K562 (cell line): ENCODE measurements at regions not wholly inside any gene's neighbourhood (a gene's known extent, or its start where the extent isn't known, plus 50 kb on each side); places are given as distances from the start of the nearest gene placed in this dataset.

Experiments used
- CHD4 ChIP-seq: fragments of 200-600 bp; sonication (generic); IDR thresholded peaks from 3 replicates; pipeline ENCODE4 v1.6.1; 2012; ENCODE audit warnings: low read depth, mild to moderate bottlenecking, mixed read lengths, low read length, inconsistent platforms; ENCODE audit not compliant: insufficient read depth, insufficient replicate concordance, poor library complexity, severe bottlenecking
- CLOCK ChIP-seq: fragments of 250-450 bp; sonication (Bioruptor Pico); IDR thresholded peaks from 2 replicates; pipeline ENCODE4 v1.4.0; 2020; ENCODE audit warnings: mild to moderate bottlenecking, moderate library complexity, borderline replicate concordance
- EWSR1 ChIP-seq: fragments of 450-650 bp; IDR thresholded peaks from 2 replicates; pipeline ENCODE4 v1.6.1; 2018; ENCODE audit warnings: borderline replicate concordance, mild to moderate bottlenecking, low read depth, moderate library complexity; ENCODE audit not compliant: partially characterized antibody
- HMG20A ChIP-seq: fragments of 450-650 bp; formaldehyde crosslinking; conservative IDR thresholded peaks from 2 replicates; pipeline ENCODE4 v1.4.0; 2020; ENCODE audit warnings: mild to moderate bottlenecking, mixed read lengths
- MAFF ChIP-seq: IDR thresholded peaks from 2 replicates; pipeline ENCODE4 v1.6.1; 2012; ENCODE audit warnings: low read length, improper control_type of control experiment
- PRMT5 ChIP-seq: sonication (generic); formaldehyde crosslinking; IDR thresholded peaks from 2 replicates; pipeline ENCODE4 v1.5.0; 2020; ENCODE audit warnings: missing genetic modification reagents
- PTBP1 ChIP-seq: fragments of 200-400 bp; formaldehyde crosslinking; IDR thresholded peaks from 2 replicates; pipeline ENCODE4 v1.6.1; 2017; ENCODE audit warnings: low read depth, low read length
- RBM39 ChIP-seq: fragments of 200-400 bp; formaldehyde crosslinking; optimal IDR thresholded peaks from 2 replicates; pipeline ENCODE3; 2018; ENCODE audit warnings: low read depth, low read length
- RCOR1 ChIP-seq, 2 experiments: IDR thresholded peaks; 2 replicates each; pipeline ENCODE4 v1.6.1; 2012; ENCODE audit warnings: low read depth in 2 of 2, low read length in 2 of 2, borderline replicate concordance in 1 of 2, improper control_type of control experiment in 1 of 2
- TEAD1 ChIP-seq, 2 experiments: fragments of 450-650 bp in 1 of 2; sonication (generic) in 1 of 2; formaldehyde crosslinking; IDR thresholded peaks; 2 replicates each; pipeline versions ENCODE4 v1.4.0 to v1.8.0; 2020 to 2022; ENCODE audit warnings: mild to moderate bottlenecking in 2 of 2, missing genetic modification reagents in 1 of 2
- TSC22D4 ChIP-seq: fragments of 450-650 bp; IDR thresholded peaks from 2 replicates; pipeline ENCODE4 v1.6.1; 2016; ENCODE audit warnings: missing genetic modification characterization, missing biosample characterization, control low read depth
- U2AF2 ChIP-seq: fragments of 200-400 bp; formaldehyde crosslinking; optimal IDR thresholded peaks from 2 replicates; pipeline ENCODE3; 2017; ENCODE audit warnings: low read depth, mild to moderate bottlenecking, low read length
- ZNF184 ChIP-seq: sonication (generic); formaldehyde crosslinking; IDR thresholded peaks from 2 replicates; pipeline ENCODE4 v1.5.0; 2020; ENCODE audit warnings: missing genetic modification reagents
- ZNF197 ChIP-seq: fragments of 200-800 bp; sonication (Bioruptor generic); IDR thresholded peaks from 2 replicates; pipeline ENCODE4 v1.6.1; 2016; ENCODE audit warnings: low read depth, missing genetic modification characterization, missing compliant biosample characterization
- ZNF311 ChIP-seq: fragments of 250-450 bp; sonication (Bioruptor Pico); IDR thresholded peaks from 2 replicates; pipeline ENCODE4 v1.4.0; 2020; ENCODE audit warnings: mild to moderate bottlenecking, moderate library complexity
- TF ChIP-seq, protein P1 (sequence below): fragments of 250-450 bp; sonication (Bioruptor Pico); IDR thresholded peaks from 2 replicates; pipeline ENCODE4 v1.4.0; 2020
- TF ChIP-seq, protein P2 (sequence below), 2 experiments: IDR thresholded peaks in 1 of 2; conservative IDR thresholded peaks in 1 of 2; 2 replicates each; pipeline ENCODE4 v1.6.1; 2016; ENCODE audit warnings: low read depth in 2 of 2, mild to moderate bottlenecking in 1 of 2, missing compliant biosample characterization in 1 of 2, missing genetic modification characterization in 1 of 2, moderate library complexity in 1 of 2

DNA sequence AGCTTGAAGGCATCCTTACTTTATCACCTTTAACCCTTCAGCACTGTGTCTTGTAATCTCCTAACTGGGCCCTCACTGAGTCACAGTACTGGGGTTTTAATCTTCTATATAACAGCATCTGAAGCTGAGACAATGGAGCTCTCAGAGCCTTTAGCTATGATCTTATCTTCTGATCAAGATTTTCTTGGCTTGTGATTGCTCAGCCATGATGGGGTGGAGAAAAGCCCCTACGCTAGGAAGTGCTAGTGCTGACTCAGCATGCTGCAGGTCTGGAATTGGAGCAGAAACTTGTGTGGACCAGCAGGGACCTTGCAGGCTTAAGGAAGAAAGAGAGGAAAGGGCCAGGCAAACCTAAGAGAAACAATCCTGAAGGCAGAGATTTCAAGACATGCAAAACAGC, 71.7 kb upstream of the EED start (continued):
- TF ChIP-seq, protein P1, sequence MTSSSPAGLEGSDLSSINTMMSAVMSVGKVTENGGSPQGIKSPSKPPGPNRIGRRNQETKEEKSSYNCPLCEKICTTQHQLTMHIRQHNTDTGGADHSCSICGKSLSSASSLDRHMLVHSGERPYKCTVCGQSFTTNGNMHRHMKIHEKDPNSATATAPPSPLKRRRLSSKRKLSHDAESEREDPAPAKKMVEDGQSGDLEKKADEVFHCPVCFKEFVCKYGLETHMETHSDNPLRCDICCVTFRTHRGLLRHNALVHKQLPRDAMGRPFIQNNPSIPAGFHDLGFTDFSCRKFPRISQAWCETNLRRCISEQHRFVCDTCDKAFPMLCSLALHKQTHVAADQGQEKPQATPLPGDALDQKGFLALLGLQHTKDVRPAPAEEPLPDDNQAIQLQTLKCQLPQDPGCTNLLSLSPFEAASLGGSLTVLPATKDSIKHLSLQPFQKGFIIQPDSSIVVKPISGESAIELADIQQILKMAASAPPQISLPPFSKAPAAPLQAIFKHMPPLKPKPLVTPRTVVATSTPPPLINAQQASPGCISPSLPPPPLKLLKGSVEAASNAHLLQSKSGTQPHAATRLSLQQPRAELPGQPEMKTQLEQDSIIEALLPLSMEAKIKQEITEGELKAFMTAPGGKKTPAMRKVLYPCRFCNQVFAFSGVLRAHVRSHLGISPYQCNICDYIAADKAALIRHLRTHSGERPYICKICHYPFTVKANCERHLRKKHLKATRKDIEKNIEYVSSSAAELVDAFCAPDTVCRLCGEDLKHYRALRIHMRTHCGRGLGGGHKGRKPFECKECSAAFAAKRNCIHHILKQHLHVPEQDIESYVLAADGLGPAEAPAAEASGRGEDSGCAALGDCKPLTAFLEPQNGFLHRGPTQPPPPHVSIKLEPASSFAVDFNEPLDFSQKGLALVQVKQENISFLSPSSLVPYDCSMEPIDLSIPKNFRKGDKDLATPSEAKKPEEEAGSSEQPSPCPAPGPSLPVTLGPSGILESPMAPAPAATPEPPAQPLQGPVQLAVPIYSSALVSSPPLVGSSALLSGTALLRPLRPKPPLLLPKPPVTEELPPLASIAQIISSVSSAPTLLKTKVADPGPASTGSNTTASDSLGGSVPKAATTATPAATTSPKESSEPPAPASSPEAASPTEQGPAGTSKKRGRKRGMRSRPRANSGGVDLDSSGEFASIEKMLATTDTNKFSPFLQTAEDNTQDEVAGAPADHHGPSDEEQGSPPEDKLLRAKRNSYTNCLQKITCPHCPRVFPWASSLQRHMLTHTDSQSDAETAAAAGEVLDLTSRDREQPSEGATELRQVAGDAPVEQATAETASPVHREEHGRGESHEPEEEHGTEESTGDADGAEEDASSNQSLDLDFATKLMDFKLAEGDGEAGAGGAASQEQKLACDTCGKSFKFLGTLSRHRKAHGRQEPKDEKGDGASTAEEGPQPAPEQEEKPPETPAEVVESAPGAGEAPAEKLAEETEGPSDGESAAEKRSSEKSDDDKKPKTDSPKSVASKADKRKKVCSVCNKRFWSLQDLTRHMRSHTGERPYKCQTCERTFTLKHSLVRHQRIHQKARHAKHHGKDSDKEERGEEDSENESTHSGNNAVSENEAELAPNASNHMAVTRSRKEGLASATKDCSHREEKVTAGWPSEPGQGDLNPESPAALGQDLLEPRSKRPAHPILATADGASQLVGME (CRISPR knock-in tag) = 0 out of 2 replicates have a peak, but pooled peaks have one; percentile 65
- no peak for TF ChIP-seq ZNF184
- TF ChIP-seq MAFF = peak; percentile 99
- no peak for TF ChIP-seq ZNF311
- TF ChIP-seq PTBP1 = no peak
- TF ChIP-seq TSC22D4 (tag) = no peak
- TF ChIP-seq ZNF197 (CRISPR knock-in tag) = 0 out of 2 replicates have a peak, but pooled peaks have one; percentile 28
- TF ChIP-seq HMG20A (CRISPR knock-in tag) = no peak
- TF ChIP-seq RCOR1 (IDR thresholded peaks at IDR 0.05; ENCODE audit: borderline replicate concordance in 1 of 2, low read depth in 2 of 2, low read length in 2 of 2) = peak in 1 of 2 experiments; percentile 50; a peak in 1 of 4 replicates
- TF ChIP-seq CHD4 = no peak
- no peak for TF ChIP-seq EWSR1
- peak in 1 of 2 experiments; percentile 37; a peak in 1 of 4 replicates for TF ChIP-seq TEAD1 (CRISPR knock-in tag; IDR thresholded peaks at IDR 0.05)
- no peak for TF ChIP-seq U2AF2
- TF ChIP-seq PRMT5 = no peak
- TF ChIP-seq RBM39 = no peak
- TF ChIP-seq, protein P2, sequence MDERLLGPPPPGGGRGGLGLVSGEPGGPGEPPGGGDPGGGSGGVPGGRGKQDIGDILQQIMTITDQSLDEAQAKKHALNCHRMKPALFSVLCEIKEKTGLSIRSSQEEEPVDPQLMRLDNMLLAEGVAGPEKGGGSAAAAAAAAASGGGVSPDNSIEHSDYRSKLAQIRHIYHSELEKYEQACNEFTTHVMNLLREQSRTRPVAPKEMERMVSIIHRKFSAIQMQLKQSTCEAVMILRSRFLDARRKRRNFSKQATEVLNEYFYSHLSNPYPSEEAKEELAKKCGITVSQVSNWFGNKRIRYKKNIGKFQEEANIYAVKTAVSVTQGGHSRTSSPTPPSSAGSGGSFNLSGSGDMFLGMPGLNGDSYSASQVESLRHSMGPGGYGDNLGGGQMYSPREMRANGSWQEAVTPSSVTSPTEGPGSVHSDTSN (CRISPR knock-in tag; IDR thresholded peaks at IDR 0.05; ENCODE audit: low read depth) = no peak
- TF ChIP-seq, protein P2 (tag; conservative IDR thresholded peaks at IDR 0.05; ENCODE audit: low read depth) = no peak
- TF ChIP-seq CLOCK (CRISPR knock-in tag) = no peak
